Adrenal gland (tissue), 9 donors: ENCODE measurements at regions not wholly inside any gene's neighbourhood (a gene's known extent, or its start where the extent isn't known, plus 50 kb on each side); places are given as distances from the start of the nearest gene placed in this dataset.

Experiments used
- DNase-seq, 7 donors: peaks; one replicate each; pipeline ENCODE4 v3.0.0-alpha.2; 2019 to 2020
- H3K27ac ChIP-seq, 5 donors: fragments of 200-600 bp; sonication (generic) in 4 of 5; 1 replicate in 3 of 5; 2 replicates in 2 of 5; pipeline versions ENCODE4 v1.5.1 to v1.8.0; 2016 to 2020; ENCODE audit warnings: mild to moderate bottlenecking in 1 of 5
- H3K27me3 ChIP-seq: fragments of 200-600 bp; 2 replicates; pipeline ENCODE4 v1.8.0; 2021
- H3K36me3 ChIP-seq, 2 donors: fragments of 200-600 bp; replicated peaks in 1 of 2; 1 replicate in 1 of 2; 2 replicates in 1 of 2; pipeline versions ENCODE4 v1.5.1 to v1.8.0; 2018 to 2022
- H3K4me1 ChIP-seq, 2 donors: fragments of 200-600 bp; replicated peaks in 1 of 2; 1 replicate in 1 of 2; 2 replicates in 1 of 2; pipeline versions ENCODE4 v1.5.1 to v1.8.0; 2018 to 2021
- H3K4me3 ChIP-seq, 4 donors: fragments of 200-600 bp; sonication (generic) in 3 of 4; one replicate each; pipeline ENCODE4 v1.5.1; 2016 to 2018
- H3K9me3 ChIP-seq, 3 donors: fragments of 200-600 bp; sonication (generic) in 1 of 3; replicated peaks in 1 of 3; 1 replicate in 2 of 3; 2 replicates in 1 of 3; pipeline versions ENCODE4 v1.5.1 to v1.8.0; 2016 to 2021
- POLR2A ChIP-seq, 2 donors: fragments of 450-650 bp; IDR thresholded peaks; one replicate each; pipeline ENCODE4 v1.6.1; 2017; ENCODE audit warnings: antibody characterized with exemption in 2 of 2, mild to moderate bottlenecking in 2 of 2, moderate library complexity in 1 of 2
- WGBS, 4 donors: extraction: QIAGEN DNeasy Blood & Tissue Kit in 2 of 4; methylation state at CpG; one replicate each; pipeline versions ENCODE4 v1.1.5 to v1.1.7; 2013 to 2017; 5-methylcytosine and 5-hydroxymethylcytosine counted together
- intact Hi-C, 2 donors: fragments of 100-400 bp; cut with DNase I; formaldehyde crosslinking; loops; one replicate each; pipeline versions ENCODE4 v1.14.1 to v1.15.0; 2022 to 2023
- TF ChIP-seq, protein P1 (sequence below), 6 experiments: fragments of 450-650 bp in 4 of 6; fragments of 200-600 bp in 2 of 6; sonication (generic) in 1 of 6; IDR thresholded peaks; 1 replicate in 5 of 6; 2 replicates in 1 of 6; pipeline versions ENCODE4 v1.5.1 to v1.8.0; 2016 to 2021; ENCODE audit warnings: antibody characterized with exemption in 6 of 6, mild to moderate bottlenecking in 2 of 6, moderate library complexity in 1 of 6
- donor health status: healthy with polysubstance abuse.
- donor health status: Bipolar disorder and iron deficiency.
- donor health status: DM: yes; HTN: yes; CAD: no.
- donor health status: DM: no; HTN: no; CAD: no.
- donor health status: DM: no; HTN: no; CAD: no.

DNA sequence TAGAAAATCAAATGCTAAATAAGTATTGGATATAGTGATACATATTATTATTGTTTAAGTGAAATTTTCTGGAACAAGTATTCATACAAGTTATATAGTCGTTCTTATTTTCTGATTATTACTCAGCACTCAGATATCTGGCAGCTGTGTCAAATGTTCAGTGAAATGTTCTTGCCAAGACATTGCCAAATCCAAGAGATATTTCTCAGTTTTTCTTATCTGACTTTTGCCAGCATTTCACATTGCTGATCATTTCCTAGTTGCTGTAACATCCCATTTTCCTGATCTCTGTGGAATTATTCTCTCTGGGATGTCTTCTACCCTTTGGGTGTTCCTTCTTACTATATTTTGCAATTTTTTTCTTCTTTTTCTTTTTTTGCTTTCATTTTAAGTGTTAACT lies 262.3 kb downstream of the KIF2B start:
- TF ChIP-seq, protein P1, sequence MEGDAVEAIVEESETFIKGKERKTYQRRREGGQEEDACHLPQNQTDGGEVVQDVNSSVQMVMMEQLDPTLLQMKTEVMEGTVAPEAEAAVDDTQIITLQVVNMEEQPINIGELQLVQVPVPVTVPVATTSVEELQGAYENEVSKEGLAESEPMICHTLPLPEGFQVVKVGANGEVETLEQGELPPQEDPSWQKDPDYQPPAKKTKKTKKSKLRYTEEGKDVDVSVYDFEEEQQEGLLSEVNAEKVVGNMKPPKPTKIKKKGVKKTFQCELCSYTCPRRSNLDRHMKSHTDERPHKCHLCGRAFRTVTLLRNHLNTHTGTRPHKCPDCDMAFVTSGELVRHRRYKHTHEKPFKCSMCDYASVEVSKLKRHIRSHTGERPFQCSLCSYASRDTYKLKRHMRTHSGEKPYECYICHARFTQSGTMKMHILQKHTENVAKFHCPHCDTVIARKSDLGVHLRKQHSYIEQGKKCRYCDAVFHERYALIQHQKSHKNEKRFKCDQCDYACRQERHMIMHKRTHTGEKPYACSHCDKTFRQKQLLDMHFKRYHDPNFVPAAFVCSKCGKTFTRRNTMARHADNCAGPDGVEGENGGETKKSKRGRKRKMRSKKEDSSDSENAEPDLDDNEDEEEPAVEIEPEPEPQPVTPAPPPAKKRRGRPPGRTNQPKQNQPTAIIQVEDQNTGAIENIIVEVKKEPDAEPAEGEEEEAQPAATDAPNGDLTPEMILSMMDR (IDR thresholded peaks at IDR 0.05), result no peak
- TF ChIP-seq POLR2A (IDR thresholded peaks at IDR 0.05), result no peak
- Histone ChIP-seq H3K36me3 (no peaks in the 10 kb centered on the region), H3K27me3 (no peaks in the 10 kb centered on the region), H3K4me3 (no peak overlapping the region), H3K4me1 (no peaks in the 10 kb centered on the region), H3K9me3 (no peaks in the 10 kb centered on the region), H3K27ac (no peak overlapping the region)
- intact Hi-C loops, result no loop called here
- no peak for DNase-seq
- WGBS, 4 donors, result 23 to 48% (median 27%) methylated on average over 1 of the region's 1 CpG

GRCh38 chr17:54085934-54086333 lies 263.2 kb downstream of the KIF2B start:
- Histone ChIP-seq H3K4me1 (no peaks in the 10 kb centered on the region), H3K27ac (no peak overlapping the region), H3K36me3 (no peaks in the 10 kb centered on the region), H3K4me3 (no peak overlapping the region), H3K27me3 (no peaks in the 10 kb centered on the region), H3K9me3 (no peaks in the 10 kb centered on the region)
- 43 to 53% (median 47%) methylated on average over 3 to 5 of the region's 5 CpGs for WGBS, 4 donors
- no peak for TF ChIP-seq POLR2A (IDR thresholded peaks at IDR 0.05)
- TF ChIP-seq, protein P1 (IDR thresholded peaks at IDR 0.05), result no peak
- no peak for DNase-seq
- intact Hi-C loops, result no loop called here

GRCh38 chr17:54096216-54096615 lies 273.5 kb downstream of the KIF2B start:
- no peaks in the 10 kb centered on the region for H3K36me3 ChIP-seq
- DNase-seq, result no peak
- no peaks in the 10 kb centered on the region for H3K9me3 ChIP-seq
- intact Hi-C loops, result no loop called here
- H3K4me3 ChIP-seq, result no peak overlapping the region
- H3K27ac ChIP-seq, result no peak overlapping the region
- no peaks in the 10 kb centered on the region for H3K4me1 ChIP-seq
- H3K27me3 ChIP-seq, result no peaks in the 10 kb centered on the region
- TF ChIP-seq, protein P1 (IDR thresholded peaks at IDR 0.05), result no peak

GRCh38 chr17:54099221-54099620 lies 276.5 kb downstream of the KIF2B start:
- Histone ChIP-seq H3K4me3 (no peak overlapping the region), H3K27me3 (no peaks in the 10 kb centered on the region), H3K27ac (no peak overlapping the region), H3K36me3 (no peaks in the 10 kb centered on the region), H3K9me3 (no peaks in the 10 kb centered on the region), H3K4me1 (no peaks in the 10 kb centered on the region)
- intact Hi-C loops, result no loop called here
- no peak for DNase-seq
- TF ChIP-seq, protein P1 (IDR thresholded peaks at IDR 0.05), result no peak
- TF ChIP-seq POLR2A (IDR thresholded peaks at IDR 0.05), result no peak
